GM13976 (cell line): ENCODE measurements at regions not wholly inside any gene's neighbourhood (a gene's known extent, or its start where the extent isn't known, plus 50 kb on each side); places are given as distances from the start of the nearest gene placed in this dataset.

Experiments
- DNase-seq: peaks from one replicate; pipeline ENCODE4 v3.0.0; 2012; ENCODE audit warnings: low spot score
- in situ Hi-C: fragments of 300-500 bp; cut with MboI; formaldehyde crosslinking; loops from one replicate; pipeline ENCODE4 v1.12.0; 2022; ENCODE audit warnings: low sequenced_read_pairs, mixed read lengths, inconsistent platforms; ENCODE audit not compliant: unreplicated experiment
- TF ChIP-seq, protein P1 (sequence below): IDR thresholded peaks from 2 replicates; pipeline ENCODE4 v1.5.1; 2012; ENCODE audit warnings: borderline replicate concordance, mild to moderate bottlenecking; ENCODE audit not compliant: insufficient read depth; ENCODE audit errors: extremely low read depth, missing control alignments, control extremely low read depth

DNA sequence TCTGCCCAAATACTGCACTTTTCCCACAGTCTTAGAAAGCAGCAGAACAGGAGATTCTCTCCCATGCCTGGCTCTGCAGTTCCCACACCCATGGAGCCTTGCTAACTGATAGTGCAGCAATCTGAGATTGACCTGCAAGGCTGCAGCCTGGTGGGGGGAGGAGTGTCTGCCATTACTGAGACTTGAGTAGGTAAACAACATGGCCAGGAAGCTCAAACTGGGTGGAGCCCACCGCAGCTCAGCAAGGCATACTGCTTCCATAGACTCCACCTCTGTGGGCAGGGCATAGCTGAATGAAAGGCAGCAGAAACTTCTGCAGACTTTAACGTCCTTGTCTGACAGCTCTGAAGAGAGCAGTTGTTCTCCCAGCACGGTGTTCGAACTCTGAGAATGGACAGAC, 358.5 kb upstream of the PCDH9 start:
- DNase-seq, result no peak
- TF ChIP-seq, protein P1, sequence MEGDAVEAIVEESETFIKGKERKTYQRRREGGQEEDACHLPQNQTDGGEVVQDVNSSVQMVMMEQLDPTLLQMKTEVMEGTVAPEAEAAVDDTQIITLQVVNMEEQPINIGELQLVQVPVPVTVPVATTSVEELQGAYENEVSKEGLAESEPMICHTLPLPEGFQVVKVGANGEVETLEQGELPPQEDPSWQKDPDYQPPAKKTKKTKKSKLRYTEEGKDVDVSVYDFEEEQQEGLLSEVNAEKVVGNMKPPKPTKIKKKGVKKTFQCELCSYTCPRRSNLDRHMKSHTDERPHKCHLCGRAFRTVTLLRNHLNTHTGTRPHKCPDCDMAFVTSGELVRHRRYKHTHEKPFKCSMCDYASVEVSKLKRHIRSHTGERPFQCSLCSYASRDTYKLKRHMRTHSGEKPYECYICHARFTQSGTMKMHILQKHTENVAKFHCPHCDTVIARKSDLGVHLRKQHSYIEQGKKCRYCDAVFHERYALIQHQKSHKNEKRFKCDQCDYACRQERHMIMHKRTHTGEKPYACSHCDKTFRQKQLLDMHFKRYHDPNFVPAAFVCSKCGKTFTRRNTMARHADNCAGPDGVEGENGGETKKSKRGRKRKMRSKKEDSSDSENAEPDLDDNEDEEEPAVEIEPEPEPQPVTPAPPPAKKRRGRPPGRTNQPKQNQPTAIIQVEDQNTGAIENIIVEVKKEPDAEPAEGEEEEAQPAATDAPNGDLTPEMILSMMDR, result no peak
- in situ Hi-C loops, result no loop called here

DNA sequence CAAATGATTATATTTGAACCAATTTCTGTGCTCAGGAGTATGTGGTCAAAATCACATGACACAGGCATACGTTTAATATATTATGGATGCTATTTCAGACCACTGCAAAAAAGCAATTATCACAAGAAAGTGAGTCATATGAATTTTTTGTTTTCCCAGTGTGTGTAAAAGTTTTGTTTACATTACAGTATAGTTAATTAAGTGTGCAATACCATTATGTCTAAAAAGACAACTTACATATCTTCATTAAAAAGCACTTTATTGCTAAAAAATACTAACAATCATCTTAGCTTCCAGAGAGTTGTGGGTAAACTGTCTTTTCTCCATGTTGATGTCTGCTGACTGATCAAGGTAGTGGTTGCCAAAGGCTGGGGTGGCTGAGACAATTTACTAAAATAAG, 347.2 kb upstream of the PCDH9 start:
- DNase-seq, result no peak
- TF ChIP-seq, protein P1, result no peak
- in situ Hi-C loops, result no loop called here

DNA sequence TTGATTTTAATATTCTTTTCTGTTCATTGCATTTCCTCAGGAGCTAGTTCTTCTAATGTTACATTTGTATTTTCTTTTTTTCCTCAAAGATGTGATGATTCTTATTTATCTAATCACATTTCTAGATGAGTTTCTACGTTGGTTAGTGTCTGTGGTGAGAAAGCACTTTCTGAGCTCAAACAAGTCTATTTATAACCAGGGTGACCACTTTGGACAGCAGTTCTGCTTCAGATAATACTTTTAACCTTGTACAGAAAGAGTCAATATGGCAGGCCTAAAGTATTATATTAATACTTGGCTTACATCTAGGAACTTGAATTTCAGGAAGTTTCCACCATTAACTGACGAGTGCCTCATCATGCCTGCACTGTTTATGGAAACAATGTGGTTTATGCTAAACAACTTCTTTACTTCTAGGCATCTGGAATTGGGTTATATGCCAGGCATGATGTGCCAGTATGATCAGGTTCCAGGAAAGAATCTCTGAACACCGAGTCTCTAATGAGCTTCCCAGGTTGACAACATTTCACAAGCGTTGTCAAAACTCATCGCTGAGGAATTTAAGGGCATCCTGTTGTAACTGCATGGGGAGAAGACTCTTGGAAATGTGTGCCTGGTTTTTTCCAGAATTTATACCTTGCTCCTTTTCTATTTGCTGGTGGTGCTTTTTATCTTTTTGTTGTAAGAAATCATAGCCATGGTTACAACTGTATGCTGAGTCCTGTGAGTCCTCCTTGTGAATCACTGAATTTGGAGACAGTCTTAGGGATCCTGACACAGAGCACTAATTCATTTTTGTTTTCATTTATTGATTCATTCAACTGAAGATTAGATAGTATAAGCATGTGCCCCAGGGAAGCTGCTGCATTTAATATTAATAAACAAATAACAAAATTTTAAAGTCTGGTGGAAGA, 344.4 kb upstream of the PCDH9 start:
- in situ Hi-C loops, result no loop called here
- TF ChIP-seq, protein P1, result no peak
- no peak for DNase-seq

DNA sequence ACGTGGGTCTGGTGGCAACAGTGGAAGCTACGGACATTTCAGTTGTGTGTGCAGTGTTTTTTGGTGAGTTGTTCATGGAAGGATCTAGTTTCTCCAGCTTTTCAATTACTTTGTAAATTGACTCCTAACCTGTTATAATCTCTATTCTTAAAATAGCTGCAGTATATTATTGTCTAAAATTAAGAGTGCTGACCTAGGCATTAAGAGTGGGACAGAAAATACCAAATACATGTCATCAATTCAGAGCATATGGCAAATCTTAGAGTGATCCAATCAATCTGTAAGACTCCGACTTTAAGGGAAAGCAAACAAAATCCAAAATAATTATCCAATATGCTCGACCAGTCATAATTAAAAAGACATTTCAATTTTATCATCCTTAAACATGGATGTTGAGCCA, 338.1 kb upstream of the PCDH9 start:
- in situ Hi-C loops, result no loop called here
- DNase-seq, result no peak
- TF ChIP-seq, protein P1, result no peak

DNA sequence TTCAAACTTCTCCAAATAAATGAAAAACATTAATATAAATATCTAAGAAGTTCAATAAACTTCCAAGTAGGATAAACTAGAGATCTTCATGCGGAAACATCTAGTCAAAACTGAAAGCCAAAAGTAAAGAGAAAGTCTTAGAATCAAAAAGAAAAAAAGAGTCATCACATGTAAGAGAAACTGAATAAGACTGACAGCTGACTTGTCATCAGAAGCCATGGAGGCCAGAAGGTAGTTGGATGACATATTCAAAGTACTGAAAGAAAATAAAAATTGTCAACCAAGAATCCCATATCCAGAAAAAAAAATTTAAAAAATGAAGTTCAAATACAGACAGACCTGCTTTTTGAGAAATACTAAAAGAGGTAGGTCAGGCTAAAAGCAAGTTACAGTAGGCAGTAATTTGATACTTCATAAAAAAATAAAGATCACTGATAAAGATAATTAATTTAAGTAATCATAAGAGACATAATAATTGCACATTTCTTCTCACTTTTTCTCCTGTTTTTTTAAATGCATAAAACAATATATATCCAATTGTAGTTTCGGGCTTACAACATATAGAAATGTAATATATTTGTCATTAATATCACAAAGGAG, 327.6 kb upstream of the PCDH9 start:
- DNase-seq, result no peak
- in situ Hi-C loops, result no loop called here
- TF ChIP-seq, protein P1, result no peak

DNA sequence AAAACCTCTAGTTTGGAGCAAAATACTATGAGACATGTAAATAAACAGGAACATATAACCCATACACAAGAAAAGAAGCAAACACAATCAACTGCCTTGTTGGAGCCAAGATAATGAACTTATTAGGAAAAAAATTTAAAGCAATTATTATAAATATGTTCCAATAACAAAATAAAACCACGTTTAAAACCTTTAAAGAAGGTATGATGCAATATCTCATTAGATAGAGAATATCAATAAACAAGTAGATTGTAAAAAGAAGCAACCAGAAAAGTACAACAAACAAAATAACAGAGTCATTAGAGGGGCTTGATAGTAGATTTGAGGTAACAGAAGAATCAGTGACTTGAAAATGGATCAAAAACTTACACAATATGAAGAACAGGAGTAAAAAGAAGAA, 327.0 kb upstream of the PCDH9 start:
- TF ChIP-seq, protein P1, result no peak
- no peak for DNase-seq
- in situ Hi-C loops, result no loop called here
